ENCODE measurements at regions not wholly inside any gene's neighbourhood (a gene's known extent, or its start where the extent isn't known, plus 50 kb on each side); places are given as distances from the start of the nearest gene placed in this dataset.

DNA sequence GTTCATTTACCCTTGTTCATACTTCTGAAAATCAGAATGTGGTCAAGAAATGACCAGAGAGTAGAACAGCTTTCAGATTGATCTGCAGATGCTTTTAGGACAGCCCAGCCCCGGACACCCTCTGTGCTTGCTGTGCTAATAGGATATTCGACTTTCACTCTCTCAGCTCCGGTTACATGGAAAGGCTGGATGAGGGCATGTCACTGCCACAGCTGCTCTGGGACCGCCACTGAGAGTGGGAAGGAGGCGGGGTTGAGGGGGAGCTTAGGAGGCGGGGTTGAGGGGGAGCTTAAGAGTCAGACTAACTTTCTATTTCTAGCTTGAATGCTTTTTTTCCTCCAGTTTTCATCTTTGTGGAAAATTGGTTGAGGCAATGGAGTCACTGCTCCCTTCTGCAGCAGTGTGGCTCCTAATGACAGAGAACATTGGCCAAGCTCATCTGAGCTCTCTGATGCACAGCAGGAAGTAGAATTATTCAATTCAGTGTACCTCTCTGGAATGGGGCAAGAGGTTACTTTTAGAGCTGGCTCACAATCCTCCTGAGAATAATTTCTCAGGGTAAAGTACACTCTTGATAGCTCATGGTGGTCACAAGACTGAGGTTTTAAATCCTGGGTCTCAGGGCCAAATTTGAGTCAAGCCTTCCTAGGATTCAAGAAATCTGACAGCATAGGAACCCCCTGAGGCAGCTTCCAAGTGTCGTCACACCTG lies 74.6 kb upstream of the NPAS1 start:
- peak; percentile 67 for DNase-seq (ENCODE audit: low read depth)

DNA sequence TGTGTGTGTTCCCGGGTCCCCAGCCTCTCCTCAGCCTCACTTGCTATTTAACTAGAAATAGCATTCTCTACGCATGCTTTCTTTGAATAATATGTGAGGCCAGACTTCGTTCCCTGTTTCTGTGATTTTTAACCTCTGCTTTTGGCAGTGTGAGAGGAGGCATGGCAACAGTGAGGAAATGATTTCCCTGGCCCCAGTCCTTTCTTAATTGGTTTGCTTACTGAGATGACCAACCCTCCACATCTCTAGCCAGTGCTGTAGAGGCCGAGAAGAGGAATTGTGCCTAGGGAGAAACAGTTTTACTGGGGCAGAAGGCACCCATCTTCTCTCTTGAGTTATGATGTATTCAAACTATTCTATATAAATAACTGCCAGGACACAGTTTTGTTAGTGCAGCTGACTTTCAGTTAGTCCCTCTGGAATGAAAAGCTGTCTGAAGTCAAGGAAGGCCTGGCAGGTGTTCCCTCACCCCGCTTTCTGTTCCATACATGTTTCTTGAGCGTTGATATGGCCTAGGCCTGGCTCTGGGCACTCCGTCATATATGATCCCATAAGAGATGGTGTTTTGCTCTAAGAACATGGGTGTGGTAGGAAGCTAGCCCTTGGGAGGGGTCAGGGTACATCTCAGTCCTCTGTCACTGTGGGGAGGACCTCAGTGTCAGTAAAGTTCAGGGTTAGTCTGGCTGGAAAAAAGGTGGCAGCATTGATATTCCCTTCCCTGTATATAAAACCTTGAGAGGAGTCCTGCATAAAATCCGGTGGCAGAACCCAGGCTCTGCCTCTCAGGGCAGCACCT lies 73.7 kb upstream of the NPAS1 start:
- peak; percentile 33 for DNase-seq (ENCODE audit: low read depth)

DNA sequence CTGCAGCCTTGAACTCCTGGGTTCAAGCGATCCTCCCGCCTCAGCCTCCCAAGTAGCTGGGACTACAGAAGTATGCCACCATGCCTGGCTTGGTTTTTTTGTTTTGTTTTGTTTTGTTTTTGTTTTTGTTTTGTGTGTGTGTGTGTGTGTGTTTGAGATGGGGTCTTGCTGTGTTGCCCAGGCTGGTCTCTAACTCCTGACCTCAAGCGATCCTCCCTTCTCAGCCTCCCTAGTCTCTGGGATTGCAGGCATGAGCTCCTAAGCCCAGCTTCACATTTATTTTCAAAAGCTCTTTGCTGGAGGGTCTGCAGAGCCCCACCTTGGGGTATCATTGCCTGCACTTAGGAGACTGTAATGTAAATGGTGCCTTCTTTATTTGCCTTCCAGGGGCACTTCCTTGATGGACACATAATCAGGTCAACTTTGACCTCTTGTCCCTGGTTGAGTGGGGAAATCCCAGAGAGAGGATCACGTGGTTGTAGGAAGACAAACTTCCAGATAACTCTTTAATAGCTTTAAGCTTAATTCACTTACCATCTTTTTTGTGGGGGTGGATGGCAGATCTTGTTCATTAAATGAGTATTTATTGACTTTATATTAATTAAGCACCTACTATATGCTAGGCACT lies 72.9 kb upstream of the NPAS1 start:
- DNase-seq (ENCODE audit: low read depth): no peak

DNA sequence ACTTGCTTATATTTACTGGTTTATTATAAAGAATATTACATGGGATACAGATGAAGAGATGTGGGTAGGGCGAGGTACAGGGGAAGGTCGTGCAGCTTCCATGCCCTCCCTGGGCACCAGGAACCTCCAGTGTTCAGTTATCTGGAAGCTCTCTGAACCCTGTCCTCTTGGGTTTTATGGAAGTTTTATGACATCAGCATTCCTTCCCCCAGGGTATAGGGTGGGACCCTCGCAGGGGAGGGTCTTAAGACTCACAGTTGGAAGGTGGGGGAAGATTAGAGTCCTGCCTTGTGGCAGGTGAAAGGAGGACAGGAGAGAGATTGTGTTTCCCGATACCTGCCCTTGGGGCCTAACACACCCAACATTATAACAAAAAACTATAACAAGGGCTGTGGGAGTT lies 71.8 kb upstream of the NPAS1 start:
- DNase-seq (ENCODE audit: low read depth): no peak

DNA sequence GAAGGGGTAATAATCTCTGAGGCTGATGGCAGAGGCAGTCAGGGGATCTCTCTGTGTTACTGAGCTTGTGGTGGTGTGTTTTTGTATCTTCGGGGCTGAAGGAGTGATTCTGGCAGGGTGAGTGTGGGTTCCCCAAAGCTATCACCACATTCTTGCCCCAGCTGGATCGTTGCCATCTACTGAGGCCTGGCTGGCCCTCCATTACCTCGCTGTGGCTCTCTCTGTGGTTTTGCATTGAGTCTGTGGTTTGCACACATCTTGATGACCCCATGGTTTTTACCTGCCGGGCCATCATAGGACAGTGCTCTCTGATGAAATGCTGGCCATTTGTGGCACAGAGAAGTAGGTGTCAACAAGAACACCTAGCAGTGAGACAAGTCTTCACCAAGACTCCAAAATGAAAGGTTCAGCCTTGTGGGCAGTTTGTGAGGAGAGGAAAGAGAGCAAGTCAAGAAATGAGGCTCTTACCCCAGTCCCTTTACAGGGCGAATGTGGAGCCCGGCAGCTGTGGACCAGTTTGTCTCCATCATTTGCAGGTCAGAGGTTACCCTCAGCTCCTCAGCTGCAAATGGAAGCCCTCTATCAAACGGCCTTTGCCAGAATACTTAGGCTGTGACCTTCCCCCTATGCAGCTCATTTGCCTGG lies 69.0 kb upstream of the NPAS1 start:
- DNase-seq (ENCODE audit: low read depth): no peak

DNA sequence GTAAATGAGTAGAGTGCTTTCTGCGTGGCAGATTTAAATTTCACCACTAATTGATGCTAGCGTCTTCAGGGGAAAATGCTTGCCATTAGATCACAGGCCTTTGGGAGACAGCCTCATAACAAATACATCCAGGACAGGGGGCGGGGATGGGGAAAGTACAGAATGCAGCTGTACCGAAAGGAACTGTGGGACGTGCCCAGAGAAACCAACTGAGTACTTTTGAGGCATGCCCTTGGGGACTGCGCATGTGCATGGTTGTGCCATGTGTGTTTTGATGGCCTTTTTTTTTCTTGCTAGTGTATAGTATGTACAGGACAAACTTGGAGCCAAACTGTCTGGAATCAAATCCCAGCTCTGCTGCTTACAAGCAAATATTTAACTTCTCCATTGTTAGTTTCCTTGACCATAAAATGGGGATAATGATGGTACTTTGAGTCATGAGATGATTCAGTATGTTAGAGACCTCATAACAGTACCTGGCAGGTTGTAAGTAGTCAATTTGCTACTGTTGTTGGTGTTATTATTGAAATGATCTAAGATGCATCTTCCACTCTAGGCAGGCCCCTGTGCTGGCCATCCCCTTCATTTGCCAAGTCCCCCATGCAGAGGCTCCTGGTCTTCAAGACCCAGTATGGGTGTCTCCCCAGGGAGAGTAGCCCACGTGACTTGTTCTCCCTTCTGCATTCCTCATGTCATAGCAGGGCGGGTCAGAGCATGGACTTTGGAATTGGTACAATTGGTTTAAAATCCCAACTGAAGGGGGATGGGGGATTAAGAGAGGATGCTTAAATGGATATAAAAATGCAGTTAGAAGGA lies 68.3 kb upstream of the NPAS1 start:
- peak; percentile 97 for DNase-seq (ENCODE audit: low read depth)

DNA sequence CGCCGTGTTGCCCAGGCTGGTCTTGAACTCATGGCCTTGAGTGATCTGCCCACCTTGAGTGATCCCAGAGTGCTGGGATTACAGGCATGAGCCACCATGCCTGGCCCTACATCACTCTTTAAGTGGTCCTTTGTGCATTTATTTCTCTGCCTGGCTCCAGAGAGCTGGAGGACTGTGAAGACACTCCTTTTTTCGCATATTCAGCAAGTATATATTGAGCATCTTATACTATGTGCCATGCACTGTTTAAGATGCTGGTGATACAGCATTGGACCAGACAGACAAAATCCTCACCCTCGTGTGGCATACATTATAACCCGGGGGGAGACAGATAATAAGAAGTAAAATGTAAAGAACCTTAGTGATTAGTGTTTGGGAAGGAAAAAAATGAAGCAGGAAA lies 66.8 kb upstream of the NPAS1 start:
- DNase-seq (ENCODE audit: low read depth): no peak

DNA sequence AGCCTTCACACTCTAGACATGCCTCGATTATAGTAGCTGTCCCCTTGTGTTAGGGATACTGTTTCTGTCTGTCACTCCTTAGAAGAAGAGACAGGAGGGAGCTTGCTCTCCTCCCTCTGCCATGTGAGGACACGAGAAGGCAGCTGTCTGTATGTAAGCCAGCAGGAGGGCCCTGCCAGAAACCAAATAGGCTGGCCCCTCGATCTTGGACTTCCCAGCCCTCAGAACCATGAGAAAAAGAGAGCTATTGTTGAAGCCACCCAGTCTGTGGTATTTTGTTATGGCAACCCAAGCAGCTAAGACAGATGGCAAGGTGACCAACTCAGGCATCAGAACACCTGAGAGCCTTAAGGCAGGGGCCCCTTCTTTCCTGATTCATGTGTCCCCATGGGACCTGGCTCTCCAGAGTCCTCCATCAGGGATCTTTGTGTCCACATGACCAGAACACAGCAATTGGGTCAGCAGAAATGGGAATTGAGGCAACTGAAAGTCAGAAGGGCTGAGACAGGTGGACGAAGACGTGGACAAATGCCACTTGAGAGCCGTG lies 65.6 kb upstream of the NPAS1 start:
- DNase-seq (ENCODE audit: low read depth): no peak

DNA sequence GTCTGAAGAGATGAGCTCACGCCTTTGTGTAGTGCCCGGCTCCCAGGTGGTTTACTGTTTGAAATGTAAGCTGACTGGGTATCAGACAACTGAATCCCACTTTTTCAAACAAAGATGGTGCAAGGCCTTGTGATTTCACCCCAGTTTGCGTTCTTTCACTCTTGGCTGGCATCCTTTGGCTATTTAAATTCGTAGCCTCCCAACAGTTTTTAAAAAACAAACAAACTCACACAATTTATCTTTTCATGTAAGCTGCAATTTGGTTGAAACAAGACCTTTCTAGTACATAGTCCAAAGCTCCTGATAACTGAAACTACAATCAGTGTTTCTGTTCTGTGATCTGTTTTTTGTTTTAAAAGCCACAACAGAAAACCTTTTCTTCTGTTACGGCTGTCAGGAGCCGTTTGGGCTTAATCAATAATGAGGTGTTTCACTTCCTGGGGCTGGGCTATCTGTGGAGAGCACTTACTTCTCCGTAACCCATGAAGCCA lies 65.1 kb upstream of the NPAS1 start:
- no peak for DNase-seq (ENCODE audit: low read depth)

DNA sequence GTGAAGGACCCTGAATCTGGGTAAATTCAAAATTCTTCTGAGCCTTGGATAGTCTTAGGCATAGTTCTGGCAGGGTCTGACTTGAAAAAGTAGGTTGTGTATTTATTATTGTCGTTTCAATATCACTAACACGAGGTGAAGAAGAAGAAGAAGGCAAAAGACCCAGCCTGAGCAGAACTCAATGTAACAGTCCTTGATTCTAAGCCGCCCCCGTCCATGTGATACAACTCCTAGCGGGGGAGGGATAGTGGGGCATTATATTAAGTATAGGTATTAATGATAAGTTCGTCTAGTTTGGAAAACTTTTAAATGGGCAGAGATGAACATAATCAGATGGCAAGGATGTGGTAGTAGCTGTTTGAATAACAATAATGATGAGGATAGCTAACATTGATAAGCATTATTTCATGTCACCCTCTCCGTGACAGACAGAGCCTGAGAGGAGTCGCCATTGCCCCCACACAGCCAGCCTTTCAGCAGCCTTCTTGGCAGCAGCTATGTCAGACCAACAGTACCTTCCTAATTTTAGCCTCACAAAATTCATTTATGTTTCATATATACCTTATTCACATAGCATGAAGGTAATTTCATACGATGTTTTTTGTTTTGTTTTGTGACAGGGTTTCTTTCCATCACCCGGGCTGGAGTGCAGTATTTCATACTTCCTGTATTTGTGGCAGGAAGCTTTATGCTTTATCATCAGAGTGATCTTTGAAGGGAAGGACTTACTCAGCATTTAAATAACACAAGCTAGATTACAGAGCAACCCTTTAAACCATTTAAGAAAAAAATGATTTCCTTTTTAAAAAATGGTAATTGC lies 64.4 kb upstream of the NPAS1 start:
- DNase-seq (ENCODE audit: low read depth): no peak

DNA sequence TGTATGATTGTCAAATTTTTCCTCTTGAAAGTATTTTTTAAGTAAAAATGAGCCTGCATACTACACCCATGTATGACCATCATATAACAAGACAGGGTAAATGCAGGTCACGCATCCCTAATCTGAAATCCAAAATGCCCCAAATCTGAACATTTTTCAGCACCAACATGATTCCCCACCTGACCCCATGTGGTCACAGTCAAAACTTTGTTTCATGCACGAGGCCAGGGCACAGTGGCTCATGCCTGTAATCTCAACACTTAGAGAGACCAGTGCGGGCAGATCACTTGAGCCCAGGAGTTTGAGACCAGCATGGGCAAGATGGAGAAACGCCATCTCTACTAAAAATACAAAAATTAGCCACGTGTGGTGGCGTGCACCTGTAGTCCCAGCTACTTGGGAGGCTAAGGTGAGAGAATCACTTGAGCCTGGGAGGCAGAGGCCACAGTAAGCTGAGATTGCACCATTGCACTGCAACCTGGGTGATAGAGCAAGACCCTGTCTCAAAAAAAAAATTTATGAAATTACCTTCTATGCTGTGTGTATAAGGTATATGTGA lies 63.7 kb upstream of the NPAS1 start:
- DNase-seq (ENCODE audit: low read depth): no peak

DNA sequence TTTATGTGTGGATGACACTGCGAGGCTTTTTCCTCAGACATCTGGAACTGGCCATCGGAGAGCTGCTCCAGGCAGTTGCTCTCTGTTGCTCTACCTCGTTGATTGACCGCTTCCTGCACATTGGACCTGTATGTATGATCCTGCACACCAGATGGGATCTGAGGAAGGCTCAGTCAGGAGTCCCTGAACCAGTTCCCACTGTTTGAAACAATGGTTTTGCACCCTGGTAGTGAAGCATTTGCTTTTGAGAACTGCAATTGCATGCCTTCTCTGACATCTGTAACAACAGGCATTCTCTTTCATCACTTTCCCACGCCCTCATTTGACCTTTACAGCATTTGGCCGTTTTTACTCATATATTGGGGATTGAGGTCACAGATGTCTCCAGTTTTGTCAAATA lies 61.1 kb upstream of the NPAS1 start:
- DNase-seq (ENCODE audit: low read depth): peak; percentile 41

DNA sequence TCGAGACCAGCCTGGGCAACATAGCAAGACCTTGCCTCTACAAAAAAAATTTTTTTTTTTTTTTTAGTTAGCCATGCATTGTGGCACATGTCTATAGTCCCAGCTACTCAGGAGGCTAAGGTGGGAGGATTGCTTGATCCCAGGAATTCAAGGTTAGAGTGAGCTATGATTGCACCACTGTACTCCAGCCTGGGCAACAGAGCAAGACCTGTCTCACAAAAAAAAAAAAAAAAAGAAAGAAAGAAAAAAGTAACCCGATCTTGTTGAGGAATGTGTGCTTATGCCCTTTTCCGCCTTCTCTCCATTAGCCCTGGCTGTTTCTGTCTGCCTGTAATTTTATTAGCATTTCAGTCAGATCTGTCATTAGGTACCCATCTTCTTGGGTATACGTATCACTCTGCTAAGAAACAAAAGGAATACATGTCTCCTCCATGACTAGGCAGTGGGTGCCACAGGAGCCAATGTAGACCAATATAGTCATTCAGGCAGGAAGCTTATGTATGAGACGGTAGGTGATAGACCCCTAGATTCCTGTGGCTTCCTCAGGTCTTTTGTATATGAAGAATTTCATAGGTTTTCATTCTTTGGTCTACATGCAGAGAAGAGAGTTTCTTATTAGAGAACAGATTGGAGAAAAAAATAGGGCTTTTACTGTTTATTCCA lies 59.6 kb upstream of the NPAS1 start:
- no peak for DNase-seq (ENCODE audit: low read depth)

DNA sequence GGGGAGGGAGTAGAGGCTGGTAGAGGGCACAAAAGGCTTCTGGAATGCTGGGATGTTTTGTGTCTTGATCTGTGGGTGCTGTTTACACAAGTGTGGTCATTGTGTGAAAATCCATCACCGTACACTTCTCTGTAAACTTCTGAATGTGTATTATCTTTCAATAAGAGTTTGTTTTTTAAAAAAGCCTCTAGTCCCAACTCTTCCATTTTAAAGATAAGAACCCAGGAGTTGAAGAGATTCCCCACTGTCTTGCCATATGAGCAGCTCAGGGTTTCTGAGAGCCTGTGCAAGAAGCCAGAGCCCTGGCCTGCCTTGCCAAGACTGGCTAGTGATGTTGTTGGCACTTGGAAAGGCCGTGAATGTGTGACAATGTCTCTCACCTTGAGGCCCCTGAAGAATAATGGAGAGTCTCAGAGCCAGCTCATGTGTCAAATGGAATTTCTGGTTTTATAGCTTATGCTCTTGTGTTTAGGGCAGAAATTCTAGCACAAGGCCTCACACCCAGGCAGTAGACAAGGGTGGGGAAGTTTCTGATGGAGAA lies 57.5 kb upstream of the NPAS1 start:
- no peak for DNase-seq (ENCODE audit: low read depth)

DNA sequence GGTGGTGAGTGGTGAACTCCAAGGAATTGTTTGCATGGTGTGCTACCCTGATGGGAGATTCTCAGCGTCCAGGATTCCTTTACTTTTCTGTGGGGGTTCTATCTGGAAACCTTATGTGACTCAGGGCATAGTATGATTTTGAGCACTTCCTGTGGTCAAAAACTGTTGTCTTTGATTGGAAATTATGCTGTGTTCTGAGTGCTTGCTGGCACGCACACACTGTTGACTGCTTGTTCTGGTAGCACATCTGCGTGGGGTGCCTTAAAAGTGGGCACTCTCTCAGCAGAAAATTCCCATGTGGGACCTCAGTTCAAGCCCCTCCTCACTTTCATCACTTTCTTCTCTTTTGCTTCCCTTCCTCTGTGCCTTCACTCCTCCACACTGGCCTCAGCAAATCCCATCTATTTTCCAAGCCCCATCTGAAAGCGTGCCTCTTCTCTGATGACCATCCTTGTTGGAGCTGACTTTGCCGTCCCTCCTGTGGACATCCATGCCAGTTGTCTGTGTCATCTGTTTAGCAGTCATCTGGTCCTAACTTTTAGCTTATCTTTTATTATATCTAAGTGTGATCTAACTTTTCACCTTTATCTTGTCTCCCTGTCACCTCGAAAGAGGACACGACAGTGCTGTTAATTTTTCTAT lies 56.4 kb upstream of the NPAS1 start:
- peak; percentile 45 for DNase-seq (ENCODE audit: low read depth)

DNA sequence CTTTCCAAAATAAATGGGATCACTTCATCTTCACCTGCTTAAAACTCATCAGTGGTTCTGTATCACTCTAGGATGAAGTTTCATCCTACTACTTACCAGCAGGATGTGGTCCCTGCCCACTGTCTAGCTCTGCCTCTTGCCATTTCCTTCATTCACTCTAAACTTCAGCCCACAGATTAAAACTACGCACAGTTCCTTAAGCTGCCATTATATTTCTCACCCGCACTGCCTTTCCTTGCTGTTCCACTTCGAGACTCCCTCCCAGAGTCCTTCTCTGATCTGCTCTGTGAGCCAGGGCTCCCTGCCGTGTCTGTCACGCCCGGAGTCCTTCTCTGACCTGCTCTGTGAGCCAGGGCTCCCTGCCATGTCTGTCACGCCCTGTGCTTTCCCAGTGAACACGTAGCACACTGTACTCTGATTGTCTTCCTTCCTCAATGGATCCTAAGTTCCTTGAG lies 52.0 kb upstream of the NPAS1 start:
- DNase-seq (ENCODE audit: low read depth): peak; percentile 59
